CMK (cell line): ENCODE measurements at regions not wholly inside any gene's neighbourhood (a gene's known extent, or its start where the extent isn't known, plus 50 kb on each side); places are given as distances from the start of the nearest gene placed in this dataset.

ENCODE experiments used
- DNase-seq: peaks from one replicate; pipeline ENCODE4 v3.0.0-alpha.2; 2010; ENCODE audit warnings: low read depth

GRCh38 chr12:74816398-74817175, 279.0 kb downstream of the ATXN7L3B start:
- no peak for DNase-seq

- no peak for DNase-seq
These were observed 279.9 kb downstream of the ATXN7L3B start for GRCh38 chr12:74817499-74817898.

- DNase-seq: no peak
These were observed 280.8 kb downstream of the ATXN7L3B start for GRCh38 chr12:74818412-74818811.

GRCh38 chr12:74820324-74820723, 282.7 kb downstream of the ATXN7L3B start:
- no peak for DNase-seq

GRCh38 chr12:74836567-74836966, 298.9 kb downstream of the ATXN7L3B start:
- no peak for DNase-seq

- DNase-seq: no peak
These were observed 308.5 kb downstream of the ATXN7L3B start for GRCh38 chr12:74846116-74846515.

- DNase-seq: no peak
These were observed 309.5 kb downstream of the ATXN7L3B start for GRCh38 chr12:74847169-74847568.

- DNase-seq: no peak
These were observed 310.4 kb downstream of the ATXN7L3B start for GRCh38 chr12:74848006-74848405.

- DNase-seq: no peak
These were observed 312.2 kb downstream of the ATXN7L3B start for GRCh38 chr12:74849801-74850200.

GRCh38 chr12:74871817-74872216, 334.2 kb downstream of the ATXN7L3B start:
- no peak for DNase-seq

- DNase-seq: no peak
These were observed 323.9 kb downstream of the KCNC2 start for GRCh38 chr12:74885775-74886174.

GRCh38 chr12:74889073-74889472, 320.6 kb downstream of the KCNC2 start:
- no peak for DNase-seq

- no peak for DNase-seq
These were observed 319.9 kb downstream of the KCNC2 start for GRCh38 chr12:74889563-74890236.

GRCh38 chr12:74890237-74890599, 319.4 kb downstream of the KCNC2 start:
- DNase-seq: no peak

GRCh38 chr12:74891083-74891668, 318.5 kb downstream of the KCNC2 start:
- no peak for DNase-seq

GRCh38 chr12:74892057-74892633, 317.5 kb downstream of the KCNC2 start:
- no peak for DNase-seq

GRCh38 chr12:74896186-74896585, 313.5 kb downstream of the KCNC2 start:
- DNase-seq: no peak

GRCh38 chr12:74897425-74898211, 312.0 kb downstream of the KCNC2 start:
- no peak for DNase-seq

GRCh38 chr12:74899031-74899829, 310.4 kb downstream of the KCNC2 start:
- DNase-seq: no peak

GRCh38 chr12:74900232-74900631, 309.4 kb downstream of the KCNC2 start:
- no peak for DNase-seq

- DNase-seq: no peak
These were observed 306.1 kb downstream of the KCNC2 start for GRCh38 chr12:74903522-74903921.
